NCI-H82 treated with DMSO at 0.1 percent for 48 hours (cell line): ENCODE measurements at regions not wholly inside any gene's neighbourhood (a gene's known extent, or its start where the extent isn't known, plus 50 kb on each side); places are given as distances from the start of the nearest gene placed in this dataset.

Experiments
- DNase-seq: peaks from one replicate; lab custom pipeline; 2025; ENCODE audit not compliant: unreplicated experiment; lab: John Stamatoyannopoulos, UW

- DNase-seq: no peak
These were observed 60.1 kb downstream of the NABP1 start for GRCh38 chr2:191738003-191738402.

GRCh38 chr2:191738667-191739066, 60.7 kb downstream of the NABP1 start:
- no peak for DNase-seq

GRCh38 chr2:191739194-191739593, 61.3 kb downstream of the NABP1 start:
- DNase-seq: no peak

GRCh38 chr2:191740016-191740419, 62.1 kb downstream of the NABP1 start:
- DNase-seq: no peak

- DNase-seq: no peak
These were observed 62.8 kb downstream of the NABP1 start for GRCh38 chr2:191740759-191741158.

- no peak for DNase-seq
These were observed 68.6 kb downstream of the NABP1 start for GRCh38 chr2:191746346-191747169.

GRCh38 chr2:191747170-191747530, 69.2 kb downstream of the NABP1 start:
- DNase-seq: no peak

- no peak for DNase-seq
These were observed 70.1 kb downstream of the NABP1 start for GRCh38 chr2:191748059-191748461.

GRCh38 chr2:191748528-191749180, 70.7 kb downstream of the NABP1 start:
- no peak for DNase-seq

- DNase-seq: no peak
These were observed 71.2 kb downstream of the NABP1 start for GRCh38 chr2:191749181-191749540.

- no peak for DNase-seq
These were observed 76.2 kb downstream of the NABP1 start for GRCh38 chr2:191754103-191754502.

- DNase-seq: no peak
These were observed 78.8 kb downstream of the NABP1 start for GRCh38 chr2:191756761-191757160.

- DNase-seq: no peak
These were observed 79.3 kb downstream of the NABP1 start for GRCh38 chr2:191757208-191757607.

GRCh38 chr2:191758518-191759507, 80.9 kb downstream of the NABP1 start:
- peak; percentile 44 for DNase-seq

- DNase-seq: no peak
These were observed 81.7 kb downstream of the NABP1 start for GRCh38 chr2:191759680-191760079.

GRCh38 chr2:191760655-191761262, 82.8 kb downstream of the NABP1 start:
- no peak for DNase-seq

GRCh38 chr2:191773136-191773535, 73.8 kb downstream of the CAVIN2 start:
- no peak for DNase-seq

- no peak for DNase-seq
These were observed 69.5 kb downstream of the CAVIN2 start for GRCh38 chr2:191777351-191777750.

- DNase-seq: no peak
These were observed 68.8 kb downstream of the CAVIN2 start for GRCh38 chr2:191778041-191778440.

GRCh38 chr2:191782351-191782750, 64.5 kb downstream of the CAVIN2 start:
- no peak for DNase-seq

- no peak for DNase-seq
These were observed 63.5 kb downstream of the CAVIN2 start for GRCh38 chr2:191783416-191783815.
